ENCODE measurements at regions not wholly inside any gene's neighbourhood (a gene's known extent, or its start where the extent isn't known, plus 50 kb on each side); places are given as distances from the start of the nearest gene placed in this dataset.

- no peak for TF ChIP-seq CTCF (conservative IDR thresholded peaks at IDR 0.05; ENCODE audit: low read depth, low read length)
- TF ChIP-seq EZH2phosphoT487 (IDR thresholded peaks at IDR 0.05; ENCODE audit: borderline replicate concordance, low read length), result no peak
Observed at GRCh38 chr12:68557011-68557730, 53.5 kb upstream of the RAP1B start.
